GF-D8 (cell line): ENCODE measurements at regions not wholly inside any gene's neighbourhood (a gene's known extent, or its start where the extent isn't known, plus 50 kb on each side); places are given as distances from the start of the nearest gene placed in this dataset.

Experiments
- DNase-seq: peaks from one replicate; lab custom pipeline; 2025; lab: John Stamatoyannopoulos, UW

DNA sequence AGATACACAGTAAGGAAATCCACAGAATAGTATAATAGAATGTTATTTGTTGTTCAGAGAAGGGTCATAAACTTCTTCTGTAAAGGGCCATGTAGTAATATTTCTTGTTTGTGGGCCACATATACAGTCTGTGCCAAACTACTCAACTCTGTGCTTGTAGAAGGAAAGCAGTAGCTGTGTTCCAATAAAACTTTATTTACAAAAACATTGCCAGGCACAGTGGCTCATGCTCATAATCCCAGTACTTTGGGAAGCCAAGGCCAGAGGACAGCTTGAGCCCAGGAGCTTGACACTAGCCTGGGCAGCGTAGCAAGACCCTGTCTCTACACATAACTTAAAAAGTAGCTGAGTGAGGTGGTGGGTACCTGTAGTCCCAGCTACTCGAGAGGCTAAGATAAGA is 612.8 kb upstream of the PSMD7 start:
- no peak for DNase-seq

DNA sequence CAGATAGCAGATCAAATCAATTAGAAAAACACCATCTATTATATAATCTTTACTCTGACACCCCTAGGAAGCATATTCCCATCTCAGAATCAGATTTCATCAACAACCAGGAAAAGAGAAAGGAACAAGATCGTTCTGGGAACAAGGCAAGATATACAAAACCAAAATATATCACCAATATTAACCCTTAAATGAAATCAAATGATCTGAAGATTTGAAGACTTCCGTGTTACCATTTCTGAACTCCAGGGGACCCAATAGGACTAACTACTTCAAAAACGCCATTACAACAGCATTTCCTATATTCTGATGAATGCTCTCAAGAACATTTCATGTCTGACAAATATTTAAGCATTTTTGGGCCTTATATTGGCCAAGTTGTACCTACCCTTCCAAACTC is 624.2 kb upstream of the ZFHX3 start:
- no peak for DNase-seq

DNA sequence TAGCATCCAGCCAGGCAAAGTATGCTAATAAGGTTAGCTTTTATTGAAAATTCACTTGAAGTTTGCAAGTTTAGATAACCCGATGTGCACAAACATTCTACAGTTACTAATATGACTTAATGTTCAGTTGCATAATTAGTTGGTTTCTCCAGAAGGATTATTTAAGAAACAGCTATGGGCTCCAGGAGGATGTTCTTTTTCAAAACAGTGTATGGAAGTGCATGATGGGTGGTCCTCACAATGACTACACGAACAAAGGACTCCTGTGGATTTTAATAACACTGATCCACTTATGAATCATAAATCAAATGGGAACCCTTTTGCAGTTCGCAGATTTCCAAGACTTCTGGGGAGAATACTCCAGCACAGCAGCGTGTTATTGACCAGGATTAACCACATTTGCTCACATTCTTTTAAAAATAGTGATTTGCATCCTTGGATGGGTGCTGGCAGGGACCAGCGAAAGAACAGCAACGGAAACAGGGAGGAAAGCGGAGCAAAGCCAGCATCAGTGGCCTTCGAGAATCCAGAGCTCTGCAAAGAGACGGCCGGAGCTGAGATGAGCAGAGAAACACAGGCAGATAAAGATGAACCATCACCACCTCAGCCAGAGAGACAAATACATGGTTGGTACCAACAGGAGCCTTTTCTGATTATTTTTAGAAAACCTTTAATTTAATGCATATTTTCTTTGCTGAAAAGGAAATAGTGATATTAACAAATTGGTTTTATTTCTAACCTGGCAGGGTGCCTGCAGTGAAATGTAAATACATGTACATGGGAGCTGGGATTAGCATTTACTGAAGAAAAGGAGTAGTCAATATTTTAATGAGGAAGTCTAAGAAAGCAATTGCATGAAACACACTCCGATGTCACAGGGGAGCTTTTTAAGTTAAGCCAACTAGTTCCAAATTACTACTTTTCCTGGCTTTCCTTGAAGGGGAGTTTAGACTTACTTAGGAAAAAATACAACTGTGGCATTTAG is 623.2 kb upstream of the ZFHX3 start:
- DNase-seq: no peak

DNA sequence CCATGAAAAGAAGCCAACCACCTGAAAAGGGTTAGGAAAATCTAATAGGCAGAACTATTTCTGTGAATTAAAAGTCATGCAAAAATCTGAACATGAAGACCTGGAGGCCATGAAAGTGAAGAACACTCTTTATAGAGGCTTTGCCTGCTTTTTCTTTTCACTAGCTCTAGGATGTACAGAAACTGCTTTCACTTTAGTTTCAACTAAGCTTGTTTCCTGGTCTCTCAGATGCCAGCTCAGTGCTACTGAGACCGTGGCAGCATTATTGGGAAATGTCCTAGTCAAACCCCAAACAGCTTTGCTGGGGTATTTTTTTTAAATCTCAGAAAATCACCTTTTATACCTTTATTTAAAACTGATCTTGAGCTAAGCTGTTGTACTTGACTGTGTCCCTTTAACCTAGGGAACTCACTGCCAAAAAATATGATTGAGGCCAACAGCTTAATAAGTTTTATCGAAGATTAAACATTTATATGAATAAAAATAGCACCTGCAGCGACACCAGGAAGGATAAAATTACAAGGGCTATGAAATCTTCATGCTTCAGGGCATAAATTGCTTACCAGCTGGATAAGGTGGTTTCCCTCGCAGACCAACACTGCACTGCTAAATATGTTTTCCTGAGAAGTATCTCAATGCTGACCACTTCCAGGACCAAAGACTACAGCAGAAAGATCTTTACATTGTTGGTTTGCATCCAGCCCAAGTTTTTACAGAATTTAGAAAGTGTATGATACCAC is 621.8 kb upstream of the ZFHX3 start:
- DNase-seq: no peak

DNA sequence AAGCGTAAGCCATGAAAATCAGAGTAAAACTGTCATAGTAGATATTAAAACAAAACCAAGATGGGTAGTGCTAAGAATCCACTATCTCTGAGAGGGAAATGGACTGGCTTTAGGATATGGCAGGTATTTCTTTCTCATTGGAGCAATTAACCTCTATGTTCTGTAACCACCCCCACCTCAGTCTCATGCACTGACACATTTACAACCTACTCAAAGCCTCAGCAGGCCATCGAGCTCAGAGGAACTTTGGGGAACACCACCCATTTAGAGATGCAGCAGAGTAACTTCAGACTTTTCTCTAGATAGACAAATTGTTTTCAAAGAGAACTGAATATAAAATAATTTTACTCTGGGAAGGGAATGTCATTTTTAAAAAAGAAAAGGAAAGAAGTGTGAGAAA is 615.8 kb upstream of the ZFHX3 start:
- DNase-seq: no peak

DNA sequence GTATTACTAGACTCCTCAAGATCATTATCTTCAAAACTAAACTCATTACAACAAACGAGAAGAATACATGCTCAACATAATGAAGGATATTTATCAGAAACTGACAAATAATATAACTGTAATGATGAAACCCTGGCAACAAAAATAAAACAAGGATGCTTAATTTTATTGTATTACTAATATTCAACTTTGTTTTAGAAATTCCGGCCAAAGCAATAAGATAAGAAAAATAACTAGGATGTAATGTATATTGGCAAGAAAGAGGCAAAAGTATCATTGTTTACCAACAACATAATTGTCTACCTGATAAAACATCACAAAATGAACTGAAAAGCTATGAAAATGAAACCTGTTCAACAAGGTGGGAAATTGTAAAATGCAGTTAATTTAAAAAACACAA is 588.3 kb upstream of the ZFHX3 start:
- DNase-seq: no peak

DNA sequence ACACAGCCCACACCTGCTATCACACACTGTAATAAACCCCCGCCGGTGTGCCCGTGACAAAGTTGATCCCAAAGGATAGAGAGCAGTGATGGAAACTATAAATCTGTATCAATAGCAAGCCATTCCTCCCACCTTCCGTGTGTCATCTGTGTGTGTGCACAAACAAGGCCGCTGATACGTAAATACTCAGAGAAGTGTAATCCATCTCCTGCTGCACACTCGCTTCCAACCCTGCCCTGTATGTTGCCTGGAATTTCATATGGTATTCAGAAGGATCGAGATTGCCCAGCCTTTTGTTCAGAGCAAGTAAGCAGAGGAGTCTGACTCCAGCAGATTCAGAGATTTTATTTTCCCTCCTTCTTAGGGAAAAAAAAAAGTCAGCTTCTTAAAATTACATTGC is 581.1 kb upstream of the ZFHX3 start:
- DNase-seq: no peak

DNA sequence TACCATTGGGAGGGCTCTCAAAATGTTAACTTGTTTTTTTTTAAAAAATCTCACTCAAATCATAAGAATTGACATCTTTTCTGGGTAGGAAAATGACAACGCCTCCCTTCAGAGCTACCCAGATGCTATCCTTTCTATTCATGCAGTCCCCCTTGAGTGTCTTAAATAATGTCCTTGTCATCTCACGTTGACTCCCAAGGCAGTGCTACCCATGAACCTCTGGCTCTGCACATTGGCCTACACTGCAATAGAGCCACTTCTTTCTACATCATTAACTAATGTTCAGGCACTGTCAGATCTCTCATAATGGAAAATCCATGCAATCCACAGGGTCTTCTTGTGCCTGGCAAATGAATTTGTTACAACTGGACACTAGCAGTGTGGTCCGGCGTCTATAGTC is 569.8 kb upstream of the ZFHX3 start:
- no peak for DNase-seq

DNA sequence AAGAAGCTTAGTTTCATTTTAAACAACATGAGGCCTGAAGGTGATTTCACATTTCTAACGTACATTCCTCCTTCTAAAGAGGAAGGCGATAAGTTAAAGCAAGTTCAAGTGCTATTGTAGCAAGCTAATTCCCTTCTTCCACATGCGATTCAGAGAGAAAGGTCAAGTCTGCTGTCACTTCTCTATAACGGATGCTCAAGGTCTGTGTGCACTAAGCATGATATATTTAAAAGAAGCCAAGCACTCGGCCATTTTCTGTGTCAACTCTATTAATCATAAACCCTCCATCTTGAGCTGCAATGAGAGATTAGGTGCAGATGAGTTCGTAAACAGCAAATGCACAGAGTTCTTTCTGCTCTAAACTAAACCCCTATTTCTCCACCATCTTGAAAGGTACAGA is 568.8 kb upstream of the ZFHX3 start:
- DNase-seq: no peak

DNA sequence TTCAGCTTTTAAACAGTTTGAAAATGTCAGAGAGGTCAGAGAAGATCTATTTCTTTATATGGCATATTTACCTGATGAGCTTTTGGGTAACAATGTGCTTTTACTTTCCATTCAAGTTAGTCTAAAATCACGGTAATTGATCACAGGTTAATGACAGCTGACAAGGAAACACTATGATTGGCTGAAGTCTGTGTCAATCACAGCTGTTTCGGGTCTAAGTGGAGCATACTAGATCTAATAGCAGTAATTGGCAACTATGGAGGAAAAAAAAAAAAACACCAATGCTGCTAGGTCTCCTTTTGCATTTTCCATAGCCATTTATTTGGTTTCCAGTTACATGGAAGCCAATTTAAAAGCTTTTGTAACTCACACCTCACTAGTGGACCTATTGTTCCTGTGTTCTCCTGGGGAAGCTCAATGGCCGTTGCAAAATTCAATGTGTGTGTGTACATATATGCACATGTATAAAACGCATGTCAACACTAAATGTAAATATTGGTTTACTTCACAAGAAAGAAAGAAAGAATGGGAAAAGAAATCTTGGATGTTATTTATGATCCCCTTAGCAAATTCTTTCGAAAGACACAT is 568.3 kb upstream of the ZFHX3 start:
- DNase-seq: no peak

DNA sequence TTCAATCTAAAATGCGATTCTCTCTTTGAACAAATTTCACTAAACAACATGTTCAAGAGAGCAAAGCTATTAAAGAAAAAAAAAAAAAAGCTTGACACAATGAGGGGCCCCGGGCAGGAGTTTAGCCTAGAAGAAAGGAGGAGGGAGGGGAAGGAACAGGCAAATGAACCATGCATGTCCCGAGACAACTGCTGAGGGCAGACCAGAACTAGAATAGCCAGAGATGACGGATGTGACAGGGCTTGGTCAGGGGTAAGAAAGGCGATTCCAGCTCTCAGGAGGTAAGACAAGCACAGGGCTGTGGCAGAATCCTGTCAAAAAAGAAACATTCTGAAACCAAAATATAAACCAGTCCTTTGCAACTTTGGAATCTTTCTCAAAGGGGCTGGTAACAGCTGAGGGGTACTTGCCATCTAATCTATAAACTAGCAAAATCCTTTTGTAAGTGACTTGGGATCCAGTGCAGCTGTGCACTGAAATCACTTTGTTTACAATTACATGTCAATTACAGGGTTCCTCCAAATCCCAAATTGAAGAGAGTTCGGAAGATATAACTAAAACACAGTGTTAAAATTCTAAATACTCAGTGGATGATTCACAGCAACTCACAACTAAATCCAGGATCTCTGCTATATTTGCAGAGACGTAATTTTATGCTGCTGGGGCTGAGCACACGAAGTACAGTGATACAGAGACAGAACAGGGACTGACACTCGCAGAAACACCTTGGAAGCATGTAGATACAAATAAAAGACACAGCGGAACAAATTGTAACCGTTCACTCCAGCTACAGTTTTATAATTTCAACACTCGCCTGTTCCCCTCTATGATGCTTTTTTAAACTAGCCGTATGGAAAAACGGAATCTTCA is 567.4 kb upstream of the ZFHX3 start:
- DNase-seq: no peak

DNA sequence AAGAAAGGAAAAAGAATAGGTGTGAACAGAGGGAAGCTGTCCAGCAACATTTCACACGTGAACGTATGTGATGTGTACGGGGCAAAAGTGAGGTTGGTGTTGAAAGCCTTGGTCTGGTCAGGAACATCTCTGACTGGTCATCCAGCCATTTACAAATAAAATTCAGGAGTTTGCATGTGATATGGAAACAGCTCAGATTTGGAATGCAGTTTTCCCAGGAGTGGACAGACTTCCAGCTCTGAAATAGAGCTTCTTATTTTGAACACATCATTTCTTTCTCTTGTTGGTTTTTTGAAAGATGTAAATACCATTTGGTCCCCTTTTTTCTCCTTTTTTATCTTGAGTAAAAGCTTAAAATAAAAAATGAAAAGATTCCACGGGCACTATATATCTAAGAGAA is 566.2 kb upstream of the ZFHX3 start:
- DNase-seq: no peak

DNA sequence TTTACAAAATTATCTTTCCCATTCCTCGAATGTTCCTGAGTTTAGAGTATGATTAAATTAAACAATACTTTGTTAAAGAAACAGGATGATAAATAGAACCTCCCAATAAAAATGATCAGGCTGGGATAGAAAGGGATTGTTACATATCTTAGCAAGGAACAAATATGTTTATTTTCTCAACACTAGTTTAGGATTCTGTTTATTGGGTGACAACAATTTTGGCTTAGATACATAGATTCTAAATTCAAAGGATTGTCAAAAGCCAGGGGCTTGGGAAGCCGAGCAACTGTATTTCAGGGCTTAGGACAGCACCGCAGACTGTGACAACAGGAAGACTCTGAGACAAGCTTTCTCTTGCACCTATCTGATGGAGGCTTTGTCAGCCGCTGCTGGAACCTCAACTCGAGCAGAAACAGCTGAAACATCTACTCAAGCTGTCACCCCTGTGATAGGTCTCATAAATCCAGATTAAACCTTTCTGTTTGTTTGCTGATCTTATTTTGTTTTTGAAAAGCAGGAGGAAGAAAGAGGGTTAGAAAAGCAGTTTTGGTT is 562.8 kb upstream of the ZFHX3 start:
- DNase-seq: no peak

DNA sequence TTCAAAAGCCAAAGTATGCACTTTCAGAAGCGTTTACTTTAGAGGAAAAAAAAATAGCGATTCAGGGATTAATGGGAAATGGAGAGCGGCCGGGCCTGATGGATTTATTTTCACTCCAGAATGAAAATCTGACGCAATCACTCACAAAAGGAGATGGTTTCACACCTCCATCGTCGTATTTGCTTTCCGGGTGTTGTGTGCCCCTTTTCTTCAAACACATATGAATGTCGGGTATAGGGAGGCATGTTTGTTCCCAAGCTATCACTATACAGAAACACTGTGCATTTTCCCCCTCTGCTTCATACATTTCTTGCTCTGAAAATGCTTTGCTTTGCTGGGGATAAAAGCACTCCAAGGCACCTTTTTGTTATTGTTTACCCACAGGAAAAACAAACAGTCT is 562.2 kb upstream of the ZFHX3 start:
- DNase-seq: no peak

DNA sequence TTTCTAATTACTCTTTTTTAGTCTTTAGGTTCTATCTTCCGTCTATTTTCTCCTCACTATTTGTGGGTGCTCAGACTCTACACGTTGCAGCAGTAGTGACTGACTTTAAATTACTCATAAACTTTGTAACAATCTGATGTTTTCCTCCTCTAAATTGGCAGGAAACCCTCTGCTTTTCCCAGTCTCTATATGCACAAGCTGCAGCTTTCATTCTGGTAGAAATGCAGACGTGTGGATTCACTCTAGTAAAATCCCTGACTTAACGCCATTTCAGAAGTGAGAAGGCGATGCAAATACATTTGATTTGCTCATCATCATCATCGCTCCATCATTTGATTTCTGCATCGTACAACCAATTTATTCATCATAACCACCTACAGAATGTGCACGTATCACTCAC is 561.0 kb upstream of the ZFHX3 start:
- DNase-seq: no peak

DNA sequence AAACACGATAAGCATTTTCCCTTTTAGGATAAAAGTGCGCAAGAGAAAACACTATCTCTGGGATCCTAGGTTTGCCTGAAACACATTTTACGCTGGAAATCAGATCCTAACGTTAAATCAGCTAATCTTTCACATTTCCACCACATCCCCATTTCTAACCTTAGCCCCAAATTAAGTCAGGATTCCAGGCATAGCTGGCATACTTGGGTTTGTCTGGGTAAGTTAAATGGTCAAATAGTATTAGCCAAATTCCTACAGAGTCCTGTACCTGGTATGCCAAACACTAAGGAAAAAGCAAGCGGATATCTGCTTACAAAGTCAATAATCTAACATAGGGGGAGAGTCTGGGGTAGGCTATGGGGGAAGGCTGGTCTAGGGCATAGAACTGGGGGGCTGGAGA is 557.4 kb upstream of the ZFHX3 start:
- no peak for DNase-seq

DNA sequence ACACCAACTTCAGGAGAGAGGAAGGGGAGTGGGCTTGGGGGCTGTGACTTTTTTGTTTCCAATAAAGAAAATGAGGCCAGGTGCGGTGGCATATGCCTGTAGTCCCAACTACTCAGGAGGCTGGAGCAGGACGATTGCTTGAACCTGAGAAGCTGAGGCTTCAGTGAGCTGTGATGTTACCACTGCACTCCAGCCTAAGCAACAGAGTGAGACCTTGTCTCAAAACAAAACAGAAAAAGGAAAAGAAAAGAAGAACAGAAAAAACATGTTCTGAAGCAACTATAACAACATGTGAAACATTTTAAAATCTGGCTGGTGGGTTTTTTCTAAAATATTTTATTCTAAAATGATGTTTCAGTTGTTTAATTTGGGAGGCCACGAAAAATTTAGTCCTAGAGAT is 554.0 kb upstream of the ZFHX3 start:
- no peak for DNase-seq

DNA sequence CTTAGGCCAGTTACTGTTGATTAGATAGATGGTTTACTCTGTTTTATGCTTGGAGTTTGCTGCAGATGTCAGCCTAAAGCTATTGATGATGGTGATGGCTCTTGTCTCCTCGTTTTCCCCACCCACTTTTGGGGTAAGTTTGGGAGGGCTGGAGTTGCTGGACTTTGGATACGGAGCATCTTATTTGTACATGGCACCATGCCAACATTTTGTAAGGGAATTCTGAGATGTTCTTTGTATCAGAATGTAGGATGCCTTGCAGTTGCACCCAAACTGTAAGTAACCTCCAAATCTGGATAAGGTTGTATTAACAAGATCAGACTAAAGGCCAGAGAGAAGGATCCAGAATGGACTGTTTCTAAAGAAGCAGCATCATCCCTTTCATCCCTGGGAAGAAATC is 551.9 kb upstream of the ZFHX3 start:
- no peak for DNase-seq

DNA sequence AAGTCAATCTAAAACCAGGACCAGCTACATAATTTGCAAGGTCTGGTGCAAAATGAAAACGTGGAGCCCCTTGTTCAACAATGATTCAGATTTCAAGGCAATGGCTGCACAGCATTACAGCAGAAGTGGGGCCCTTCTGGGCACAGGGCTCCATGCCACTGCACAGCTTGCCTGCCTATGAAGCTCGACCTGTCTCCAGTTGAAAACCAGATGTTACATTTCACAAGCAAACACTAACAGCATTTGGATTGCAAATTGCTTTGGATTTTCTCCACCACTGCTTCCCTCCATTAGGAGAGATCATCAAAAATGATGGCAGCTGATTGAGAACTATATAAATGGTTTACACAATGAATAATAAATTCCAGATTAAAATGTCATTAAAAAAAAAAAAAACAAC is 551.4 kb upstream of the ZFHX3 start:
- no peak for DNase-seq

DNA sequence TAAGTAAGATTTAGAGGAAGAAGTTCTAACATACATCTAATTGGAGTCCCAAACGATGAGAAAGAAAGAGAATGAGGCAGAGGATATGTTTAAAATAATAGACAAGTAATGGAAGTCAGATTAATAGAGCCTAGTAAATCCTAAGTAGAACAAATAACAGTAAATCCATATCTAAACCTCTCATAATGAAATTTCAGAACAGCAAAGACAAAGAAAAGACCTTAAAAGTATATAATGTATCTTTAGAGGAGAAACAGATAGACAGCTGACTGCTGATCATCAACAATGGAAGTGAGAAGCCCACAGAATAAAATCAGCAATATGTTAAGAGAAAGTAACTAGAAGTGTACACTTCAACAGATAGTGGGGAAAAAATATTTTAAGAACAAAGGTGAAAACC is 536.2 kb upstream of the ZFHX3 start:
- no peak for DNase-seq

DNA sequence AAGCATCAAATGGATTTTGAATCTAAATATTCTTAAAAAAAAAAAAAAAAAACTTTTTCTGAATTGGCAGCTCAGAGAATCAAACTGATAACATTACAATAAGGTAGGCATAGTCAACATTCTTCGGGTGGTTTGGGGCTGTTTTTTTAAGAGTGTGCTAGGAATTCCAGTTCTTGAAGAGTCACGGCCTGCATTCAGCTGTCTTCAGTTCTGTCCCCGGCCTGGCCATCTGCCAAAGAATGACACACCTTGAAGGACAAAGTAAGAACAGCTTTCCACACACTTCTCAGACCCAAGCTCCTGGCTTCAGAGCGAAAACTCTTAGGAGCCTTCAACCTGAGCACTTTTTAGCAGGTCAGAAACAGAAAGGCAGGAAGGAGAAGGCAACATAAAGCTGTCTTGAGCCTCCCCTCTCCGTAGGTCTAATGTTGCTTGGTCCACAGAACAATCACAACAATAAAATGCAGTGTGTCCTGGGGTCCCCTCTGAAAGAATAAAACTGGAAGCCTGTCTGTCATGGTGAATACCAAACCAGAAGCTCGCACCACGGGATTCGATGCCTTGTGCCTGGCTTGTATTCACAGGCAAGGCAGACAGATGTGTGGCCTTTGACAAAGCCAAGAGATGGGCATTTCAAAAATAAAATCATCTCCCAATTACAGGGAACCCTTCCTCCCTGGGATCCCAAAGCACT is 524.4 kb upstream of the ZFHX3 start:
- no peak for DNase-seq
